ELF-1 (cell line): ENCODE measurements at regions not wholly inside any gene's neighbourhood (a gene's known extent, or its start where the extent isn't known, plus 50 kb on each side); places are given as distances from the start of the nearest gene placed in this dataset.

Experiments
- DNase-seq: peaks from one replicate; pipeline ENCODE4 v3.0.0-alpha.2; 2016; ENCODE audit warnings: low read depth, low spot score

DNA sequence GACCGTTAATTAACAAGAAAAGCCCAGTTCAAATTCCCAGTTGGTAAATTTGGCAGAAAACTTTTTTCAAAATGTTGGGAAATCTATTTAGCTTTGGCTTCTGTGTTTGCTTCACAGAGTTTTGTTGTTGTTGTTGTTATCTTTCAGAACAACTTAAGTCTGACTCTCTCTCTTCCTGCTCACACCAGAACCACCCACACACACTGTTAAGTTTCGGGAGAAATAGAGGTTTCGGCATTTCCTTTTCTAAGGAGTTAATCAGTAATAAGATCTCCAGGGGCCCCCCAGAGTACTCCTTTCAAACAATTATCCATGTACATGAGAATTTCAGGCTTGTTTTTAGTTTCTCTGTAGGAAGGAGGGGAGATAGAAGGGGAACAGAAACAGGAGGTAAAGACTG is 106.2 kb upstream of the PTCHD1 start:
- no peak for DNase-seq

- DNase-seq, result peak; percentile 27
Measured at GRCh38 chrX:23228950-23229448, 105.7 kb upstream of the PTCHD1 start.

GRCh38 chrX:23235051-23235450 is 99.6 kb upstream of the PTCHD1 start:
- peak; percentile 39 for DNase-seq

DNA sequence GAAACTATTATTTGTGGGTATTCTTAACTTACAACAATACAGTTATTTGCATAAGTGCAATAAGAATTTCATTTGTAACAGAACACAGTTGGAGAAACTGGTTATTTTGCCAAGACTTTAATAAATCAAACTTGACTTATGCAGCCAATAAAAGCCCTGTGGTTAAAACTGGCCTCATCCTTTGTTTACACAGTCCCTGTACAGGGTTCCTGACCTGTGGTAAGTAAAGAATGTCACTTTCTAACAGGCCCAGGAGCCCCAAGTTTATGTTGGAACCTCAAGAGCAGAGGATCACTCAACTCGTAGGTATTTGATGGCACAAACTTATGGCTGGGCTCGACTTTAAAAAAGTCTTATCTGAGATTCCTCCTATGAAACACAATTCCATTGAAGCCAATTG is 88.6 kb upstream of the PTCHD1 start:
- DNase-seq, result no peak

DNA sequence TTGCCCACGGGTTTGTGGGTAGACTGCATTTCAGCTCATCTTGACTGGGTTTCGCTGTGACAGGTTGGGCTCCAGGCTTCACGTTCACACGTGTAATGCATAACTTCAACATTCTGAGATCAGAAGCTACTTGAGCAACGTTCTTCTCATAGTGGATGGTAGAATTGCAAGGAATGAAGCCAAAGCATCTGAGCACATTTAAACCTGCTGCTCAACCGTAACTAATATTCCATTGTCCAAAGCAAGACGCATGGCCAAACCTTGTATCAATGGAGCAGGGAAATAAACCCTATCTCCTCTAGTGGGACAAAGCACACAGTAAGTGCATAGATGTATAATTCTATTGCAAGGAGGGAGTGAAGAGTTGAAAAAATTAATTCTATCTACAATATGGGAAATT is 86.5 kb upstream of the PTCHD1 start:
- no peak for DNase-seq

DNA sequence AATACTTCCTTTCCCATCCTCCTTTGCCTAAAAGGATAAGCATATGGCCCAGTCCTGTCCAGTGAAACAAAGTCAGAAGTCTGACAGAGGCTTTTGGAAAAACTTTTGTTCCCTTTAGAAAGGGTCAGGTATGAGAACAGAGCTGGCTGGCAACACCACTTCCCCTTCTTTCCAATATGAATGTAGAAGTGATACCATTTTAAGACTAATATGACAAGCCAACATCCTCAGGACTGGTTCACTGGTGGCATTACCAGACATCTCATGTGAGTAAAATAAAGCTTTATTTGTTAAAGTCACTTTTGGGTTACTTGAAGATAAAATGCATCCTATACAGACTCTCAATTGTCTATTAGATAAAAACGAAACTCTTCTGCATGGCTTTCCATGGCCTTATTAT is 83.6 kb upstream of the PTCHD1 start:
- DNase-seq, result no peak

- peak; percentile 10 for DNase-seq
Measured at GRCh38 chrX:23263892-23264291, 70.8 kb upstream of the PTCHD1 start.

DNA sequence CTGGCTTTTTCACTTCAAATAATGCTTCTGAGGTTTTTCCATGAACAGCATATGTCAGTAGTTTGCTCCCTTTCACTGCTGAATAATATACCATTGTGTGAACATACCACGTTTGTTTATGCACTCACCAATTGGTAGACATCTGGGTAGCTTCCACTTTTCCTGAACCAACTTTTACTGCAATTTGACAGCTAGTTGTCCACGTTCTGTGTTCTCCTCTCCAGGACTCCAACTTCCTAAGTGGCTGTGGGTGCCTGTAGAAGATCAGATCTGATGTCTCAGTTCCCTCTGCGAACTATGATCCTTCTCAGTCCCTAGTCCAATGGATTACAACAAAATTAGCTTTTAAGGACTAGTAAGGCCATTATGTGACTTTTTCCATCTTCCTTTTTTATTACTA is 64.7 kb upstream of the PTCHD1 start:
- DNase-seq, result no peak

DNA sequence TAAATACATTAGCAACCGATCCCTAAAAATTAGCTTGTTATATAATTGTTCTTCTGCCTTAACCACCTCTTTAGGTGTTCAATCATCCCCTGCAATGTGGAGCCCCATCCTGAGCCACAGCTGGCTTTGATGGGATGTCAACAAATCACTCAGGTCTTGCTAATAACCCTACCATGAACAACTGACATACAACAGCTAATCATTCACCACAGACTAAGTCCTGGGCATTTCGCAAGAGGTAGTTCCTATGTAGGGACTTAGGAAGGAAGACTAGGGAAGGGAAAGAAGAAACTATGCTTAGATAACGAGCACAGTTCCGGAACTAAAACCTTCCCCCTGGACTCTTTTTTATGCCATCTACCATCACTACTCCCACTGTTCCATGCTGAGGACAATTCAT is 63.6 kb upstream of the PTCHD1 start:
- DNase-seq, result no peak

GRCh38 chrX:23276475-23276874 is 58.2 kb upstream of the PTCHD1 start:
- DNase-seq, result no peak
